NOMO-1 treated with dmso at 0.1 percent for 144 hours (cell line): ENCODE measurements at regions not wholly inside any gene's neighbourhood (a gene's known extent, or its start where the extent isn't known, plus 50 kb on each side); places are given as distances from the start of the nearest gene placed in this dataset.

Experiments used
- DNase-seq: peaks from one replicate; lab custom pipeline; 2025; ENCODE audit not compliant: unreplicated experiment; lab: John Stamatoyannopoulos, UW

GRCh38 chr6:141028791-141029280 lies 1103.9 kb upstream of the GJE1 start:
- no peak for DNase-seq

DNA sequence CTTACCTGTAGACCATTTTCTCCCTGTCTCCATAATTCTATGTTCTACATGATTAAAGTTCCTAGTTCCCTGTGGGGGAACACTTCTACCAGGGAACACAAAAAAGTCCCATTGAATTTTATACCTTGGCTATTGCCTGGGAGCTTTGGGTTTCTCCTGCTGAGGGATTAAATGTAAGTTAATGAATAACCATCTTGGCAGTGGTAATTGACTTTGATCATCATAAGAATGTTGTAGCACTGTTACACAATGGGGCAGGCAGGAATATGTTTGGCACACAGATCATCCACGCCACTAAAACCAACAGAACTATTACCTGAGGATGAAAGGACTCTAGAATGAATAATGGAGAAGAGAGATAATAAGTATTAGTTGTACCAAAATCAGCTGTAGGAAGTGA lies 1106.2 kb upstream of the GJE1 start:
- DNase-seq, result no peak

DNA sequence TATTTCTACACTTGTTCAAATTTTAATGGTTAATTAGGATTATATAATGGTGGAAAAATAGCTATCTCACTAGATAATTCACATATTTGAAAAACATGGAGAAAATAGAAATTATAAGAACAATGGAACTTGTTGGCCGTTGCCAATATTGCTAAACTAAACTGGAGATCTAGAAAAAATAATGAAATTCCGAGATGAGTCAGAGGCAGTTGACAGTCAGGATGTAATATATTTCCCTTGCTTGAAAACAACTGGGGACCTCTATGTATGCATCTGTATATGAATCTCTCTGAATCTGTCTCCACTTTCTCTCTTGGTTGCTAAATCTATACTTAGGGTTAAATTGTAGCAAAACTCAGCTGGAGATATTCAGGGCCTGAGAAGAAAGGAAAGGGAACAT lies 1108.2 kb upstream of the GJE1 start:
- DNase-seq, result no peak

GRCh38 chr6:141017941-141018340 lies 1114.8 kb upstream of the GJE1 start:
- DNase-seq, result no peak

GRCh38 chr6:141000917-141001316 lies 1131.8 kb upstream of the GJE1 start:
- DNase-seq, result no peak

- no peak for DNase-seq
Observed at GRCh38 chr6:140993515-140993914, 1139.2 kb upstream of the GJE1 start.

DNA sequence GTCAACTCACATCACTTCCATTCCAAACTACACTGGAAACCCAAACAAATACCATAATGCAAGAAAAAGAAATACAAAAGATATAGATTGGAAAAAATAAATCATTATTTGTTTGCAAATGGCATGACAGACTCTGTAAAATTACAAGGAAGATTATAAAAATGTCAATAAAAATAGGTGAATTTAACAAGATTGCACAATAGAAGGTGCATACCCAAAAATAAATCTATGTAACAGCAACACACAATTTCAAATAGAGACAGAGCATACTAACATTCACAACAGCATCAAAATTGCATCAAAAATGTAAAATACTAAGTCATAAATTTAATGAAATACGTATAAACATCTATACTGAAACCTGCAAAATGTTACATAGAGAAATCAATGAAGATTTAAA lies 1140.0 kb upstream of the GJE1 start:
- no peak for DNase-seq

DNA sequence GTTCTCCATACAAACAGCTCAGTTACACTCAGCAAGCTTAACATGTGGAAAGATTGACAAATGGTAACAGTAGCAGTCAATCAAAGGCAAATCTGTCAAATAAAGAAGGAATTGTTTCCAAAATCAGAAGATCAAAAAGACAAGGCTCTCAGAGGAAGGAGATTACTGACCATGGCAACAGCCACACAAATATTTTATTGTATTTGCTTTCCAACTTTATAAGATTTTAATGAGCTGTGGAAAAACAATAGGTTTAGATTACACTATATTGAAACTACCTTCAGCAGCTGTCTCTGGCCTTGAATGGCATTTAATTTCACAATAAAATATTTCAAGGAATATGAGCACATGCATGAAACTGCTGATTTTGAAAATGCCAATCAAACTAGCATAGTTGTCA lies 1143.9 kb upstream of the GJE1 start:
- DNase-seq, result no peak

DNA sequence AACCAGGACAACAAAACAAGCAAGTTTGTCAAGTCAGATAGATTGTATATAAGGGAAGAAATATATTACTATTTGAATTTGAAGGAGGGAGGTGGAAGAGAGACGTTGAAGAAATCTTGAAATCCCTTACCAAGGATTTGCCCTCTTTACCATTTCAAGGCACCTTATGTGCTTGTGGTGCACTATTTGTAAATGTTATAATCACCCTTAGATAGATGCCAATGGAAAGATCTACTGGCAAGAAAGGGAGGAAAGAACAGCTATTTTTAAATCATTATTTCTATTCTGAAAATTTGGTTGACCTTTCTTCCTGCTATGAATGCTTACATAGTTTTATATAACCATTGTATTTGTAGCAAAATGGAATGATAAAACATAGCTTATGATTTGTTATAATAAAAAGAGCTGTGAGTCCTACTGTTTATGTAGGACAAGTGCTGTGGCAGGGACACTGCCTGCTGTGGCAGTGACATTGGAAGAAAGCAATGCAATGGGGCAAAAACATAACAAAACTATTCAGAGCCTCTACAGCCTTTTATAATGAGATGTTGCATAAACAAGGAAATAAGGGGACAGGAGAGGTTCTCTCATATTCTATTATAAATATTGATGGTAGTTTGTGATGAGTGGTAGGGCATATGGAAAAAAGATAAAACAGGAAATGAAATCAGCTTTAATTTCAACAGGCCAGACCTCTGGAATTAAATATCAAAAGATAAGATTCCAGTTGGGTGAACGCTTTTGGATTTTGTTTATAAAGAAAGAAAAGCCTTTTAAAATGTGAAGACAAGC lies 1145.2 kb upstream of the GJE1 start:
- DNase-seq, result no peak

- DNase-seq, result no peak
Observed at GRCh38 chr6:140985679-140986275, 1146.9 kb upstream of the GJE1 start.

DNA sequence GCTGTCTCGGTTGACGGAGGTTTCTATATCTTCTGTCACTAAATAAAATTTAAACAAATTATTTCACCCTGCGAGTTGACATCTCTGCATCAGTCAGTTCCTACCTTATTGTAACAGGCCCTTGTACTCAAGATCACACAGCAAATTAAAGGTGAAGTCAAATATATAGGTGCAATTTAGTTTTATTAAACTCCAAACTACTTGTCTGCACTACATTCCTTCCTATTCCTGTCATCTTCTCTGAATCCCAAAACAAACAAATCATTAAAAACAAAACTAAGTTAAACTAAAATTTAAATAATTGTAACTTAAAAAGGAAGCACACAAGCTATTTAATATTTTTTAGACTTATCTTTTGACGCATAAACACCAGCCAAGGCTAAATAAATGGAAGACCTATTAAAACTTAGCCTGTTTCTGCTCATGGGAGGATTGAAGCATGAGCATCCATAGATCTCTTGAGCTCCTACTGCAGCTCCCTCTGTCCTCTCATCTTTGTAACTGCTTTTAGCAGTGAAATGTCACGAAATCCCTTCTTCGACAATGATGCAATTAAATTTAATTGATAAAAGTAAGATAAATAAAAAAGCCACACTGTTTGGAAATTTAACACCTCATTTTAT lies 1152.3 kb upstream of the GJE1 start:
- DNase-seq, result no peak

DNA sequence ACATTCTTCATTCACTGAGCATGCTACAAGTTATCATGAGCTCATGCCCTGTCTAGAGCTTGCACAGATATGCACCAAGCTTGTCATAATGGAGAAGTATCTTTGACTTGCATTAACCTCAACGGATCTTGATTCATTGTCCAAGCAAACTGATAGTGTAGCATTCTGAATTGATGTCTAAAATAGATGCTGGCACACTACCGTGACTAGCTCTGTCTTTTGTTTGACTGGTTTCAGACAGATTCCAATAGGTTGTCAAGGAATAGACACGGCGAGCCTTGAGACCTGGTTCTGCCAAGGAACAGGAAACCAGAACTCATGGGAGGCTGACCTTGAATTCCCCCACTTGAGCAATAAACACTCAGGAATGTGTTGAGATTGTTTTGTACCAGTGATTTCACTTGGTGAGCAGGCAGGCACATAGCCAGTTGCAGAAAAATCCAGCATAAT lies 1153.1 kb upstream of the GJE1 start:
- DNase-seq, result no peak

- DNase-seq, result no peak
Observed at GRCh38 chr6:140977403-140977802, 1155.3 kb upstream of the GJE1 start.

- DNase-seq, result no peak
Observed at GRCh38 chr6:140976806-140977205, 1155.9 kb upstream of the GJE1 start.

DNA sequence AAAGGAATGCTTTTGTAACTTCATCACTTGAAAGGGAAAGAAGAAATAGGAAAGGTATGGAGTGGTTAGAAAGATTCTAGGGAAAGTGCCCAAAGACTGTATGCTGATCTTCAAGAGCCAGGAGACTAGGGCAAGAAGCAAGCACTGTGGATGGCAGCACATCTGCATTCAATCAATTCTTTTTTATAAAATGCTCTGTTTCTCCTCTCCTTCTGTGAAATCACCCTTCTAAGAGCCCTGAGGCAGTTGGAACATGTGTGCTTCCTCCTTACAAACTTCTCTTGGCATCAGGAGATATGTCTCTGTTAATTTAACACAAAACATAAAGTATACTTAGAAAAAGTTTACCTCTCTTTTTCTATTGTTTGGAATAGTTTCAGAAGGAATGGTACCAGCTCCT lies 1162.2 kb upstream of the GJE1 start:
- no peak for DNase-seq

DNA sequence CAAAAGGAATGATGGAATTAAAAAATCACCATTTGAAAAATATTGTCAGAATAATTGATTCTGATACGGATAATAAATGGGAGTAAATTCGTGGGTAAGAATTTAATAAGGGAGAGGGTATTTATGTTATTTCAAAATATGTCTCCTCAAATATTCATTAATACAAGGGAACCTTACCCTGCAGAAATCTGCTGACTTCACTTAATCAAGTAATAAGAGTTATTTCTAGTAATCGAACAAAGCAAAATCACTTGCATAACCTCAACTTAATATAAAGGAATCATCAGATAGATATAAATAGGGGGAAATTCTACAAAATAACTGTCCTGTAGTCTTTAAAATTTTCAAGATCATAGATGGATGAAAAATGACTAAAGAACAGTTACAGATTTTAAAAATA lies 1164.7 kb upstream of the GJE1 start:
- no peak for DNase-seq

DNA sequence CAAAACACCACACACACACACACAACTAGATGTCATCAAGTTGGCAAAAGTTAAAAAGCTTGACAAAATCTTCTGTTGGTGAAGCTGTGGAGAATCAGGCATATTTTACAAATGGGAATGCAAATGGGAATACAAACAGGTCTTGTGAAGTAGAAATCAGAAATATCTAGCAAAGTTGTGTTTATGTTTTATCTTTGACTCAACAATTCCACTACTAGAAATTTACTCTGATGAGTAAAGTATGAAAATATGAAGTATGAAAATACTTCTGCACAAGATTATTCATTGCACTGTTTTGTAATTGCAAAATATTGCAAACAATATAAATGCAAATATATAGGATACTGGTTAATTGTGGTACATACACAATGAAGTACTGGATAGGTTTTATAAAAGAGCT lies 1166.0 kb upstream of the GJE1 start:
- DNase-seq, result no peak

DNA sequence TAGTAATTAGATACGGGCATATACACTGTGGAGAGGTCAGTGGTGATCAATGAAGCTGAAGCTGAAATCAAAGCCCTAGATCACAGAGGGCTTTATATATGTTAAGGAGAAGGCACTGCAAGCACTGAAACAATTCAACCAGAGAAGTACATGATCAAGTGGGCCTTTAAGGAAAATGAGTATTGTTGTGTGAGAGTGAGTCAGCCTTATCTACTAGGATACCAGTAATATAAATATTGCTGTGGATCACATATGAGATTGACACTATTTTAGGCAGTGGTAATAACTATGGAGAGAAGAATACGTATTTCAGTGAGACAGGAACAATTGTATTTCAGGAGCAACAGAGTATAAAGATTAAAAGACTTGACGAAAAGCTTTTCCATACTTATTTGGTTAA lies 1172.2 kb upstream of the GJE1 start:
- no peak for DNase-seq

GRCh38 chr6:140957386-140957785 lies 1175.3 kb upstream of the GJE1 start:
- DNase-seq, result no peak

DNA sequence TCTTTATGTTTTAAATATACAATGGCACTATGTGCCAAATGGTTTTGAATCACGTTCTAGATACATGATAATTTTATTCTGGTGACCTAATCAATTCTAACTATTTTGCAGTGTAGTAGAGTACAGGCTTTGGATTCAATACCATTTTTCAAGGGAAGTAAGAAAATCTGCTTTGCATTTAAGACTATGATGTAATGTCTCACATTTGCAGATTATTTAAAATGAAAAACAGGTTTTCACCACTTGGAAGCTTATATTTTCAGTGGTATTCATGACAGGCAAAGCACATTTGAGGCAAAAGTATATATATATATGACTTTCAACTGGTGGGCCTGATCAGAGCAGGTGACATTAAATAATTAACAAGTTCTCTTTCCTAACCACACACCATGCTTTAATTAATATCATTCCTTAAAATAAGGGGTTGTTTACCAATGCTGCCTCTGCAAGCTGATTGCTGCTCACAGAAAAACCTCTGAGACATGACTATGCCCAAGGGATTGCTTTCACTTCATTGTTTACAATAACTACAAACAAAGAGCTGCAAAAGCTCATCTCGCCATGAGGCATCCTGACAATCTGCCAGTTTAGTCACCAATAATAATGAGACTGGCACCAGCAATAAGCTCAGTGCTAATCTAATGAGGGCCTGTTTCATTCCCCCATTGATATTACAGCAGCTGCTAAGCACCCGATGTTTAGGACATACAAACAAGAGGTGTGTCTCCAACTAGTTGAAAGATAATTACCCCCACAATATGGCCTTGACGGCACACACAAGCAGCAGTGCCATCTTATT lies 1176.0 kb upstream of the GJE1 start:
- no peak for DNase-seq

DNA sequence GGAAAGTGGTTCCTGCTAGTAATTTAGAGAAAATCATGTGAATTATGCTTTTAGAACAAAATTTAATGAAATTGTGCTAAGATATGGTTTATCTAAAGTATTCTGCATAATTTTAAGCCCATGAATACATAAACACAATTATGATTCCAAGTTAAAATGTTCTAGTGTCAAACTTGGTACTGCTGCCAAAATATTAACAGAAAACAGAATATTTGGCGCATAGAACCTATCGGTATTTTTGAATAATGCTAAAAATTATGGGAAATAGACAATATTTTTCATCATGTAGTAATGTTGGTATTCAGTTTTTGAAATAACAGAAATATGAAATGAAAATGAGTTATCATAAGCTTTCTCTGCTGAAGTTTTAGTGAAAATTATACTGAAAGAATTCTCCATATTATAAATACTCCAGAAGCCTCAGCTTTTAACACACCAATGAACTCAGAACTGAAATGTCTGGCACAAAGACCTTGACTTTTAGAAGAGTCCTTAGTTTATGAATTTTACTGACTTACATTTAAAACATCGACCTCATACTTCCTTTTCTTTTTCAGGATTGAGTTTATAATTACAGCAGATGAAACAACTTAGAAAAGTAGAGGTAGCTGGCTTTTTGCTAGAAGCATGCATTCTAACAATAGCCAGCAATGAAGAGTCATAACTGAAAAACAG lies 1192.3 kb upstream of the GJE1 start:
- DNase-seq, result no peak
